Astrocyte (in vitro differentiated cells and primary cell): ENCODE measurements at regions not wholly inside any gene's neighbourhood (a gene's known extent, or its start where the extent isn't known, plus 50 kb on each side); places are given as distances from the start of the nearest gene placed in this dataset.
A peak's percentile ranks its signal among the peaks of the same experiment; 100 is the strongest.

Experiments
- DNase-seq: peaks from one replicate; pipeline ENCODE4 v3.0.0-alpha.2; 2010; ENCODE audit warnings: low read depth
- FAIRE-seq: peaks from 2 replicates; lab custom pipeline; 2011; peaks lifted over from hg19 to GRCh38; lab: Jason Lieb, UNC
- H2AFZ ChIP-seq: 2 replicates; pipeline ENCODE4 v1.6.0; 2012; ENCODE audit warnings: low read depth, low read length, inconsistent platforms
- H3K27ac ChIP-seq: 2 replicates; pipeline ENCODE4 v1.5.1; 2011; ENCODE audit warnings: low read depth, low read length, inconsistent platforms
- H3K27me3 ChIP-seq: 2 replicates; pipeline ENCODE4 v1.6.0; 2011; ENCODE audit warnings: low read length, inconsistent platforms; ENCODE audit not compliant: insufficient read depth
- H3K36me3 ChIP-seq: 2 replicates; pipeline ENCODE4 v1.5.1; 2011; ENCODE audit warnings: low read length, inconsistent platforms; ENCODE audit not compliant: insufficient read depth
- H3K4me1 ChIP-seq: 2 replicates; pipeline ENCODE4 v1.5.1; 2011; ENCODE audit warnings: low read length, inconsistent platforms; ENCODE audit not compliant: insufficient read depth
- H3K4me2 ChIP-seq: 2 replicates; pipeline ENCODE4 v1.6.0; 2012; ENCODE audit warnings: low read length, inconsistent platforms
- H3K4me3 ChIP-seq: 2 replicates; pipeline ENCODE4 v1.5.1; 2011; ENCODE audit warnings: low read depth, mild to moderate bottlenecking, low read length, inconsistent platforms; ENCODE audit not compliant: insufficient read depth
- H3K79me2 ChIP-seq: 2 replicates; pipeline ENCODE4 v1.6.0; 2012; ENCODE audit warnings: mild to moderate bottlenecking, low read length, inconsistent platforms; ENCODE audit not compliant: insufficient read depth
- H3K9ac ChIP-seq: 2 replicates; pipeline ENCODE4 v1.6.0; 2012; ENCODE audit warnings: mild to moderate bottlenecking, low read length, inconsistent platforms
- H3K9me3 ChIP-seq: 2 replicates; pipeline ENCODE4 v1.5.1; 2012; ENCODE audit warnings: low read depth, mild to moderate bottlenecking, low read length, inconsistent platforms; ENCODE audit not compliant: insufficient read depth
- H4K20me1 ChIP-seq: 2 replicates; pipeline ENCODE4 v1.6.0; 2012; ENCODE audit warnings: low read length, inconsistent platforms; ENCODE audit not compliant: insufficient read depth
- H3K27ac Mint-ChIP-seq: one replicate; pipeline ENCODE4 v1.8.0; 2021; ENCODE audit warnings: mild to moderate bottlenecking, mixed read lengths; ENCODE audit not compliant: unreplicated experiment
- H3K27me3 Mint-ChIP-seq: one replicate; pipeline ENCODE4 v1.8.0; 2021; ENCODE audit warnings: low read depth, mixed read lengths; ENCODE audit not compliant: unreplicated experiment
- H3K36me3 Mint-ChIP-seq: one replicate; pipeline ENCODE4 v1.8.0; 2021; ENCODE audit warnings: low read depth, mixed read lengths; ENCODE audit not compliant: unreplicated experiment
- H3K4me1 Mint-ChIP-seq: one replicate; pipeline ENCODE4 v1.8.0; 2021; ENCODE audit warnings: low read depth, mixed read lengths; ENCODE audit not compliant: unreplicated experiment
- H3K4me3 Mint-ChIP-seq: one replicate; pipeline ENCODE4 v1.8.0; 2021; ENCODE audit warnings: mild to moderate bottlenecking, moderate library complexity, mixed read lengths; ENCODE audit not compliant: unreplicated experiment
- H3K9me3 Mint-ChIP-seq: one replicate; pipeline ENCODE4 v1.8.0; 2021; ENCODE audit warnings: mild to moderate bottlenecking, mixed read lengths; ENCODE audit not compliant: unreplicated experiment
- CTCF ChIP-seq: IDR thresholded peaks from 2 replicates; pipeline ENCODE4 v1.5.1; 2011; ENCODE audit warnings: low read depth, mild to moderate bottlenecking, inconsistent platforms, low read length, moderate library complexity; ENCODE audit not compliant: insufficient read depth
- EZH2 ChIP-seq: IDR thresholded peaks from 2 replicates; pipeline ENCODE4 v1.6.1; 2012; ENCODE audit warnings: mild to moderate bottlenecking, low read length, inconsistent platforms; ENCODE audit not compliant: insufficient read depth

- TF ChIP-seq CTCF (no peak), EZH2 (no peak)
- Histone ChIP-seq H3K4me1 (no peaks in the 10 kb centered on the region), H3K9ac (no peak overlapping the region), H3K36me3 (no peaks in the 10 kb centered on the region), H3K27me3 (no peaks in the 10 kb centered on the region), H3K4me2 (no peak overlapping the region), H3K79me2 (no peaks in the 10 kb centered on the region), H2AFZ (no peak overlapping the region), H3K9me3 (no peaks in the 10 kb centered on the region), H4K20me1 (no peaks in the 10 kb centered on the region), H3K27ac (no peak overlapping the region), H3K4me3 (no peak overlapping the region)
- no peak overlapping the region for H3K4me3 Mint-ChIP-seq
- no peaks in the 10 kb centered on the region for H3K4me1 Mint-ChIP-seq
- DNase-seq (no peak), FAIRE-seq (peak; percentile 89)
- H3K36me3 Mint-ChIP-seq, result no peaks in the 10 kb centered on the region
- peaks cover 3% of the 10 kb centered on the region for H3K27me3 Mint-ChIP-seq
- peaks cover 2% of the 10 kb centered on the region for H3K9me3 Mint-ChIP-seq
- H3K27ac Mint-ChIP-seq, result no peak overlapping the region
Observed at GRCh38 chrX:17930850-17931249, 69.8 kb upstream of the RAI2 start.

GRCh38 chrX:17923546-17923945 lies 62.4 kb upstream of the RAI2 start:
- Histone ChIP-seq H3K79me2 (no peaks in the 10 kb centered on the region), H2AFZ (no peak overlapping the region)
- no peak overlapping the region for H3K27ac Mint-ChIP-seq

More at GRCh38 chrX:17923546-17923945, 62.4 kb upstream of the RAI2 start:
- Histone ChIP-seq H3K4me2 (no peak overlapping the region), H3K36me3 (no peaks in the 10 kb centered on the region), H3K4me3 (no peak overlapping the region), H3K9me3 (no peaks in the 10 kb centered on the region), H3K27ac (no peak overlapping the region), H3K4me1 (no peaks in the 10 kb centered on the region), H4K20me1 (no peaks in the 10 kb centered on the region), H3K27me3 (no peaks in the 10 kb centered on the region), H3K9ac (no peak overlapping the region)
- FAIRE-seq, result no peak
- peaks cover 3% of the 10 kb centered on the region for H3K4me1 Mint-ChIP-seq
- TF ChIP-seq CTCF (no peak), EZH2 (no peak)
- peaks cover 2% of the 10 kb centered on the region for H3K9me3 Mint-ChIP-seq
- peaks cover 1% of the 10 kb centered on the region for H3K27me3 Mint-ChIP-seq
- no peak overlapping the region for H3K4me3 Mint-ChIP-seq
- no peak for DNase-seq
- H3K36me3 Mint-ChIP-seq, result no peaks in the 10 kb centered on the region
